ENCODE measurements at regions not wholly inside any gene's neighbourhood (a gene's known extent, or its start where the extent isn't known, plus 50 kb on each side); places are given as distances from the start of the nearest gene placed in this dataset.

- POLR2A ChIA-PET (ENCODE audit: low non-redundant PET): no interaction called here
- CTCF ChIA-PET: no interaction called here
- DNase-seq (ENCODE audit: low spot score): no peak
- no peaks in the 10 kb centered on the region for H3K36me3 ChIP-seq (ENCODE audit: insufficient read depth, low read length, poor library complexity, severe bottlenecking)
- H3K4me1 ChIP-seq (ENCODE audit: insufficient read depth, low read length, poor library complexity, severe bottlenecking): no peaks in the 10 kb centered on the region
- H3K27me3 ChIP-seq (replicated peaks; ENCODE audit: insufficient read depth, low read depth, low read length, poor library complexity): no peaks in the 10 kb centered on the region
- H3K9me3 ChIP-seq (ENCODE audit: low read depth, low read length, poor library complexity, severe bottlenecking): no peaks in the 10 kb centered on the region
- BruUV-seq (replicated peaks): no TSS peak
- H3K27ac ChIP-seq (ENCODE audit: low read depth, low read length, poor library complexity, severe bottlenecking): no peak overlapping the region
- no peak overlapping the region for H3K4me3 ChIP-seq (ENCODE audit: low read depth, low read length, poor library complexity, severe bottlenecking)
- intact Hi-C loops (cut with micrococcal nuclease; ENCODE audit: unreplicated experiment): no loop called here
- TF ChIP-seq EZH2 (IDR thresholded peaks at IDR 0.05; ENCODE audit: borderline replicate concordance, low read depth, low read length, poor library complexity, severe bottlenecking) (no peak), CTCF (conservative IDR thresholded peaks at IDR 0.05; ENCODE audit: low read depth, low read length) (no peak)
Observed at GRCh38 chr4:130110189-130110588, 1014.2 kb downstream of the C4orf33 start.

- Histone ChIP-seq H3K4me1 (ENCODE audit: insufficient read depth, low read length, poor library complexity, severe bottlenecking) (no peaks in the 10 kb centered on the region), H3K9me3 (ENCODE audit: low read depth, low read length, poor library complexity, severe bottlenecking) (no peaks in the 10 kb centered on the region), H3K36me3 (ENCODE audit: insufficient read depth, low read length, poor library complexity, severe bottlenecking) (no peaks in the 10 kb centered on the region), H3K27ac (ENCODE audit: low read depth, low read length, poor library complexity, severe bottlenecking) (no peak overlapping the region), H3K4me3 (ENCODE audit: low read depth, low read length, poor library complexity, severe bottlenecking) (no peak overlapping the region), H3K27me3 (replicated peaks; ENCODE audit: insufficient read depth, low read depth, low read length, poor library complexity) (no peaks in the 10 kb centered on the region)
- TF ChIP-seq EZH2 (IDR thresholded peaks at IDR 0.05; ENCODE audit: borderline replicate concordance, low read depth, low read length, poor library complexity, severe bottlenecking) (no peak), CTCF (conservative IDR thresholded peaks at IDR 0.05; ENCODE audit: low read depth, low read length) (no peak)
- intact Hi-C loops (cut with micrococcal nuclease; ENCODE audit: unreplicated experiment): no loop called here
- no peak for DNase-seq (ENCODE audit: low spot score)
- no TSS peak for BruUV-seq (replicated peaks)
- ChIA-PET CTCF (no interaction called here), POLR2A (ENCODE audit: low non-redundant PET) (no interaction called here)
Observed at GRCh38 chr4:130110770-130111169, 1014.8 kb downstream of the C4orf33 start.

GRCh38 chr4:130124066-130124465 lies 1028.1 kb downstream of the C4orf33 start:
- no peak for TF ChIP-seq EZH2 (IDR thresholded peaks at IDR 0.05; ENCODE audit: borderline replicate concordance, low read depth, low read length, poor library complexity, severe bottlenecking)
- Histone ChIP-seq H3K9me3 (ENCODE audit: low read depth, low read length, poor library complexity, severe bottlenecking) (no peaks in the 10 kb centered on the region), H3K36me3 (ENCODE audit: insufficient read depth, low read length, poor library complexity, severe bottlenecking) (no peaks in the 10 kb centered on the region), H3K4me1 (ENCODE audit: insufficient read depth, low read length, poor library complexity, severe bottlenecking) (no peaks in the 10 kb centered on the region), H3K4me3 (ENCODE audit: low read depth, low read length, poor library complexity, severe bottlenecking) (no peak overlapping the region), H3K27ac (ENCODE audit: low read depth, low read length, poor library complexity, severe bottlenecking) (no peak overlapping the region), H3K27me3 (replicated peaks; ENCODE audit: insufficient read depth, low read depth, low read length, poor library complexity) (no peaks in the 10 kb centered on the region)
- ChIA-PET POLR2A (ENCODE audit: low non-redundant PET) (no interaction called here), CTCF (no interaction called here)
- DNase-seq (ENCODE audit: low spot score): no peak
- intact Hi-C loops (cut with micrococcal nuclease; ENCODE audit: unreplicated experiment): no loop called here
- no TSS peak for BruUV-seq (replicated peaks)

GRCh38 chr4:130125467-130125866 lies 1029.5 kb downstream of the C4orf33 start:
- BruUV-seq (replicated peaks): no TSS peak
- Histone ChIP-seq H3K4me3 (ENCODE audit: low read depth, low read length, poor library complexity, severe bottlenecking) (no peak overlapping the region), H3K4me1 (ENCODE audit: insufficient read depth, low read length, poor library complexity, severe bottlenecking) (no peaks in the 10 kb centered on the region), H3K9me3 (ENCODE audit: low read depth, low read length, poor library complexity, severe bottlenecking) (no peaks in the 10 kb centered on the region), H3K36me3 (ENCODE audit: insufficient read depth, low read length, poor library complexity, severe bottlenecking) (no peaks in the 10 kb centered on the region), H3K27ac (ENCODE audit: low read depth, low read length, poor library complexity, severe bottlenecking) (no peak overlapping the region), H3K27me3 (replicated peaks; ENCODE audit: insufficient read depth, low read depth, low read length, poor library complexity) (no peaks in the 10 kb centered on the region)
- no peak for TF ChIP-seq CTCF (conservative IDR thresholded peaks at IDR 0.05; ENCODE audit: low read depth, low read length)
- no peak for TF ChIP-seq EZH2 (IDR thresholded peaks at IDR 0.05; ENCODE audit: borderline replicate concordance, low read depth, low read length, poor library complexity, severe bottlenecking)
- intact Hi-C loops (cut with micrococcal nuclease; ENCODE audit: unreplicated experiment): no loop called here
- POLR2A ChIA-PET (ENCODE audit: low non-redundant PET): no interaction called here
- DNase-seq (ENCODE audit: low spot score): no peak
- CTCF ChIA-PET: no interaction called here

Measured in A673 (cell line).